HG03378 (cell line): ENCODE measurements at regions not wholly inside any gene's neighbourhood (a gene's known extent, or its start where the extent isn't known, plus 50 kb on each side); places are given as distances from the start of the nearest gene placed in this dataset.

Source experiments
- ATAC-seq: cut with Tn5 transposase; IDR thresholded peaks from one replicate; pipeline ENCODE4 v1.9.1; 2021; ENCODE audit warnings: mild to moderate bottlenecking, moderate library complexity; ENCODE audit not compliant: unreplicated experiment

DNA sequence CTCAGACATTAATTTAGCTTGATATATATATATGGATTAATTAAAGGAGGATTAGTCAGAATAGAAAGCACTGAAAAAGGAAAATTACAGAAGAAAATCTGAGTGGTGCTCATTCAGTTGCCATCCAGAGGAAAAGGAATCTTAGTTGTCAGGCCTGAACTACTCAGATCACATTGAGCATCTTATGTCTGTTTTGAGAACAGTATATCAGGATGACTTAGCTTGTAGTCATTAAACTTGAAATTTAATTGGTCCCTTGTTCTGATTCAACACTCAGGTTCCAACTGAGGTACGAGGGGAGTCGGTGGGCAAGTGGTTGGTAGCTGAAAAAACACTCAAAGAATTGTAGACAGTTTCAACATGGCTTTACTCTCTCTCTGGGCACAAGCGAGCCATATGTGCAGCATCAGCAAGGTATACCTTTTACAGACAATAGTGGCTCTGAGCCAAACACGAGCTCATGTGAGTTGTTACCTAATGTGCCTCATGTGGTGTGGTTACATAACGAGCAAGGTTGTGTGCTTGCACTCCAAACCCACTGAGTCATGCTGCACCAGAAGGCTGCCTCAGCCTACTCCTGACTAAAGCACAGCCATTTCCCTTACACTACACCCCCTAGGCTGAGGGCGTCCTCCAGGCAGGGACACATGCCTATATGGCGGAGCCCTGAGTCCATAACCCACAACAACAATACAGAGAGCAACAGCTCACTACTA is 73.0 kb upstream of the HMGN3 start:
- ATAC-seq, result no peak

- no peak for ATAC-seq
Measured at GRCh38 chr6:79305020-79305419, 70.5 kb upstream of the HMGN3 start.

DNA sequence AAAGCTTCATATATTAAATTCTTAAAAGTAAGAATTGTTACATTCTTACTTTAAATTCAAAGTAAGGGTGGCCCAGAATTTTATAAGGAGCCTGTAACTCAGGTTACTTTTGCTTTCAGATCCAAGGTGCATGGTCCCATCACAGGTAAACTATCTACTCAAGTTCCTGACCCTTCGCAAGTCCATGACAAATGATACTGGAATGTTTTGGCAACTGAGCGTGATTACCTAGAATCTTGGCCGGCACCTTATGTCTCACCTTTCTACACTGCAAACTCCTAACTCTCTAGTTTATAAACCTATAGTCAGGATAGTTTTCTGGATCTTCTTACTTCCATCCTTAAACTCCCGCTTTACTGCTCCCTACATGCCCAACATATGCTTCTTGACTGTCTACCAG is 67.9 kb upstream of the HMGN3 start:
- no peak for ATAC-seq

DNA sequence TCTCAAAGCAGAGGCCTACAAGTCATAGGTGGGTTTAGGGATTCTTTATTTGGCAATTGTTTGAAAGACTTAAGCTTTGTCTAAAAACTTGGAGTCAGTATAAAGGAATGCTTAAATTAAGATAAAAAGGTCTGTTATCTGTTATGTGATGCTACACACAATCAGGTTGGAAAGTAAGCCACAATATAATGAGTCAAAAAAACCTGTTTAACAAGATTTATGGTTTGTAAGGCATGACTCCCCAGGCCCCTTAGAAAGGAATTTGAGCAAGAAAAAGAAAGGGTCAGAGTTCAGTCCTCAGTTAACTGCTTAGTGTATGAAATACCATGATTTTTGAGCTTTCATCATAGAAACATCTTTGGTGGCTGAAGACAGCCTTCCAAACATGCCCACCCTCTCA is 66.8 kb upstream of the HMGN3 start:
- no peak for ATAC-seq

GRCh38 chr6:79296211-79296610 is 61.7 kb upstream of the HMGN3 start:
- no peak for ATAC-seq
